ENCODE measurements at regions not wholly inside any gene's neighbourhood (a gene's known extent, or its start where the extent isn't known, plus 50 kb on each side); places are given as distances from the start of the nearest gene placed in this dataset.

- TF ChIP-seq POLR2A (IDR thresholded peaks at IDR 0.05; ENCODE audit: low read length) (no peak), GATA1 (IDR thresholded peaks at IDR 0.05; ENCODE audit: low read depth, low read length) (no peak)
Measured at GRCh38 chr1:217273866-217274265, 357.0 kb downstream of the GPATCH2 start.
